HG02642 (cell line): ENCODE measurements at regions not wholly inside any gene's neighbourhood (a gene's known extent, or its start where the extent isn't known, plus 50 kb on each side); places are given as distances from the start of the nearest gene placed in this dataset.

Experiments used
- ATAC-seq: cut with Tn5 transposase; IDR thresholded peaks from one replicate; pipeline ENCODE4 v1.9.1; 2021; ENCODE audit warnings: mild to moderate bottlenecking; ENCODE audit not compliant: unreplicated experiment, poor library complexity

DNA sequence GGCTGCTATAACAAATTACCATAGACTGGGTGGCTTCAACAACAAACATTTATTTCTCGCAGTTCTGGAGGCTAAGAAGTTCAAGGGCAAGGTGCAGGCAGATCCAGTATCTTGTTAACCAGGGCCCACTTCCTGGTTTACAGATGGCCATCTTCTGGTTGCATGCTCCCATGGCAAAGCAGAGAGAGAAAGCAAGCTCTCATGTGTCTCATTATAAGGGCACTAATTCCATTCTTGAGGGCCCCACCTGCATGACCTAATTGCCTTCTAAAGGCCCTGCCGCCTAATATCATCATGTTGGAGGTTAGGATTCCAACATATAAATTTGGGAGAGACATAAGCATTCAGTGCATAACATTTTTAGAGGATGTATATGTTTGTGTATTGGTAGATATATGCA, 280.1 kb upstream of the TMPO start:
- ATAC-seq: no peak

DNA sequence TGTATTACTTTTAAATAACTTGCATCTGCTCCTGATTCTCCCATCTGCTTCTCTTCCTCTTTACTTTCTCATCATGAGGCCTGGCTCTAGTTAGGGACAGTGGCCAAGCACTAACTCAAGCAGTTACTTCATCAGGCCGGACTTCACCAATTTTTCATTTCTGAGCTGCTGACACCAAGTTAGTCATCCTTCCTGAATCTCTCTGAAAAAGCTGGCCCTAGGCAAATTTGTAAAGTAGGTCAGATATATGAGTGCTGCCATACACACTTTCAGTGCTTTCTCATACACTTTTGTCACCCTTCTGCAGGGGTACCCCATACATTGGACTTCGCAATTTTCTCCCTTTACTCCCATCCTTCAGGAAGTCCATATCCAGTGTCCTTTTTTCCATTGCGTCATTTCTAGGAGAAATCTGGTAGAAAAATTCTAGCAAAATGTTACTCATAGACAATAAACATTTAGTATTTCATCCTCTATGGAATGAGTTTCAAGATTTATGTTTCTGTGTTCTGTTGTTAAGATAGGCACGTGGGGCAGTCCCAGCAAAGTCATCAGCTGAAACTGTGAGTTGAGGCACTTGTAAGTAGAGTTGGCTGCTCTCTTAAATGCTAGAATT, 276.8 kb upstream of the TMPO start:
- ATAC-seq: no peak

DNA sequence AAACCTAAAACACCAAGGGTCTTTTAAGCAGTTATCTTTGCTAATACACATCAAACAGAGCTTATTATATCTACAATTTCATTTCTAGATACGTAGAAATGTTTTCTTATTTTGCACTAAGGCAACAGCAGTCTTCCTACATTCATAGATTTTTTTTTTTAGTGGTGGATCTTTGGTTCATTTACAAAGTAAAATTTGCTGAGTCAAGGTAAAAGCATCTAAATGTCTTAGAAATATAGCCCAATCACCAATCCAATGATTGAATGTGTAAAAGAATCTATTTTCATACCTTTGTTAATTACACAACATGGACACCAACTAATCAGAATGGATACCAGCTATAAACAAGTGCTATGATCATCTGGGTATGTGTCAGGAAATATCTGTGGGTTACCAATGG, 272.2 kb upstream of the TMPO start:
- ATAC-seq: no peak

DNA sequence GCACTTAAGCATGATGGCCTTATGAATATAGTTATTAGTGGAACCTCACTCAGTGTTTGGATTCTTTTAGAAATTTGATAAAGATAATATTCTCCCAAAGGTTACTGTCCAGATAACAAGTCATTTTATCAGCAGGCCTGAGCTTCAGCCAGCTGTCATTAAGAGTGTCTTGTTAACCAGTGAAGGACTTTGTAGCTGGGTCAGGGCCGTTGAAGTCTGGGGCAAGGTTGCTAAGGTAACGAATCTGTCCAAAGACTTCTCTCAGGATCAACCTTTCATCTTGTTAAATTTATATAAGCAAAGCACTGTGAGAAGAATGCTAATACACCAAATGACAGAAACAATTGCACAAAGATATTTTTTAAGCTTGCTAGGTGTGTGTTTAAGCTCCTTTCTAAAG, 271.3 kb upstream of the TMPO start:
- ATAC-seq: no peak

DNA sequence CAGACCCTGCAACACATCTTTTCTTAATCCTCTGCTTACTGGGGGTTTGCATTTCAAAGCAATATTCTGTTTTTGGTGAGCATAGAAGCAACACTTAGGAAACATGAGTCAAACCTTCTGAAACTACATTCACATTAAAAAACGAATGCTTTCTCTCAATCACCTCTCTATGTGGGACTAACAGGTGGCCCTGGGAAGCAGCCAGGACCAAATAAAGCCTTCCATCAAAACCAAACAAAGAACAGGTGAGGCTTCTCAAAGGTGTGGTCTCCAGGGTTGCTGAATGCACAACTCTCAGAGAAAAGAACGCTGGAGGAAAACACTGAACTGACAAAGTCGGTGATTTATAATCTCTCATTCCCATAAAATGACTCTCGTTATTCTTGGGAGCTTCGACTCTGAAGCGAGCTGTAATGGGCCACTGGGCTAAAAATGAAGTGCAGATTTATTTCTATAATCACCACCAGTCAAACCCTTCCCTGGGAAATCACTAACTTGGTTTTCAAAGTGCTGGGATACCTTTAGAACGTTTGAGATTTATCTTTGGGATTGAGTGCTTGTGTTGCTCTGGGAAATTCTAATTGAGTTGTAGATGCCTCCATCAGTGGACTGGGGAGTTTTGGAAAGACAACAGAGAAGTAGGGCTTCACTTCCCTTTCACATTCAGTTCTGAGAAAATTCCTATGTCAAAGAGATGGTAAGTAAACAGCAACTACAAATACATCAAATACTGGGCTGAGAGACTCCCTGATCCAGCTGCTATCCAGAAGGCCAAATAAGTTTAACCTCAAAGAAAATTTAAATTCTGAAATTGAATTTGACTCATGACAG, 262.0 kb upstream of the TMPO start:
- no peak for ATAC-seq

DNA sequence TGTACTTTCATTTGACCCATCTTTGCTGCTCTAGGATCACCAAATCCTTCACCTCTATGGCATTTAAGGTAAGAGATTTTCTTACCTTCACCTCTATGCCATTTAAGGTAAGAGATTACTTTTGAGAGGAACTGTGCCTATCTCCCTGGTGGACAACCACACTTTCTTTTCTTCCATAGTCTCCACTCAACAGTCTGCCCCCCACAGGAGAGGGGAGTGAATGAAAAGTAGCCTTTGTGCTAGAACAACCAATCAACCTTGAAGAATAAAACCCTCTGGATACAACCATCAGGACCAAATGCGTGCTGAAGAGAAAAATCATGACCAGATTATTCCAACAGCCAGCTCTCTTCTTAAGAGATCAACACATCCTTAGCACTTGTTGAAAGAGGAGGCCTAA, 258.6 kb upstream of the TMPO start:
- ATAC-seq: no peak

DNA sequence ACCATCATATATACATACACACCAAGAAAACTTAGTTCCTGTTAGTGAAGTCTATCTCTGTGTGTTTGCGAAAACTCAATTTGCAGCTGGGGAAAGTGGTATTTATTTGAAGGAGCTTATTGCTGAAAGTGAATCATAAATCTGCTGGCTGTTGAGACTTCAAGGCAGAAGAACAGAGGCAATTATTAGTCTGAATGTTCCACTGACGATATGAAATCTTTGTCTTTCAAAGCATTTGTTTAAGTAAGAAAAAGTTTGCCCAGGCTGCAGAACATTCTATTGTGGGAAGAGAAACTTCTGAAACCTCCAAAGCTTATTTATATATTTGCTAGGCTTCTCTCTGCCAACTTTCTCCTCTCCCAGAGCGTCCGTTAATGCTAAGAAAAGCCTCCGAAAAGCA, 255.7 kb upstream of the TMPO start:
- ATAC-seq: no peak

DNA sequence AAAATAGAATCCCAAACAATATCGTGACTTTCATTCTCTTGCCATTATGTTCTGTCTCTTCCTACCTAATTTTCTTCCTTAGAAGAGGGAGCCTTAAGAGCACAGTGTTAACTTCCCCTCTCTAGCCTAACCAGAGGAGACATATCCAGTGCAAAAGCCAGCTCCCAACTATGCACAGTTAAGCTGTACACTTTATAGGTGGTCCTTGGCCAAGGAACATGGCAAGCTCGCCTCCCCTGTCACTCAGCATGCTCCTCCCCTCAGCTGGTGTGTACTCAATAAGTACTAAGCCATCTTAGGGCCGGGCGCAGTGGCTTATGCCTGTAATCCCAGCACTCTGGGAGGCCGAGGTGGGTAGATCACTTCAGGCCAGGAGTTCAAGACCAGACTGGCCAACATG, 255.1 kb upstream of the TMPO start:
- ATAC-seq: no peak

DNA sequence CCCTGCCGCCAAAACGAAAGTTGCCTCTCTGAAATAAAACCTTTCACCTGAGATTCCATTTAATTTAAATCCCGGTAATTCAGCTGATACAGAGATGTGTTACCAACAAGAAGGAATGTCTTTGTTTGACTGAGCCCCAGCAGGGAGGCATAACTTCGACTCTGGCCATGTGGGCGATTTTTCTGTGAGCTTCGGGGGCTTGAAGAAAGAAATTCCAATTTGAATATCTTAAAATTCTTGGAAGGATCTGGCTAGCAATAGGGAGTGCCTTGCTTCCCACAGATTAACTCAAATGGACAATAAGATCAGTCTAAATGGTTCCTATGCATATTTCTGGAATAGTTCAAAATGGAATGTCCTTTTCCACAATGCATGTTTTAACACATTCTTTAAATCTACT, 252.5 kb upstream of the TMPO start:
- no peak for ATAC-seq

DNA sequence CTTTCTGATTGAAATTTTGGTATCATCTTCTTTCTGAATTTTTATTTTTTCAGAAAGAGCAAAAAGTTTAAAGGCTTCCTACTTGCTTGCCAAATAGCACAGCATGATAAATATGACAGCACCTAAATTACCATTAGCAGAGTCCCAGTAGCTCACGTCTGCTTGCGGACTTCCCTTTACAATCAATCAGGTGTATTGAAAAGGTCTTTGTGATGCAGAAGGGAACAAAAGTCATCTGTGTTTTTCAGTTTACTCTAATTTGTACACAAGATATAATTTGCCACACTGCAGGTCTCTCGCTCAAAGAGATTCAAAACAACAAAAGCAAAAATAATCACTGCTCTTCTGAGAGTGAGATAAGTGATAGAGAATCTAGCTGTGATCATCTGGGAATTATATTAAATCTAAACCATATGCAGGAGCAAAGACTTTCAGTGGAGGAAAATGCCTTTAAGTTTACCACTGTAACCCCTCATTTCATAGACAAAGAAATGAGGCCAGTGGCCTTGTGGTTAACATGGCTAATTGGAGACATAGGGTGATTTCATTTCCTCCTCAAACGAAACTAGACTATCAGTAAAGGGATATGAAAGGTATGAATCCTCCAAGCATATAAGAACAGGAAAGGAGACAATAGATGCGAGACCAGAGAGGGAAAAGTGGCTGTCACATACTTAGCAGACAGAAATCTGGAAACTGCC, 240.8 kb upstream of the TMPO start:
- peak; percentile 92 for ATAC-seq

DNA sequence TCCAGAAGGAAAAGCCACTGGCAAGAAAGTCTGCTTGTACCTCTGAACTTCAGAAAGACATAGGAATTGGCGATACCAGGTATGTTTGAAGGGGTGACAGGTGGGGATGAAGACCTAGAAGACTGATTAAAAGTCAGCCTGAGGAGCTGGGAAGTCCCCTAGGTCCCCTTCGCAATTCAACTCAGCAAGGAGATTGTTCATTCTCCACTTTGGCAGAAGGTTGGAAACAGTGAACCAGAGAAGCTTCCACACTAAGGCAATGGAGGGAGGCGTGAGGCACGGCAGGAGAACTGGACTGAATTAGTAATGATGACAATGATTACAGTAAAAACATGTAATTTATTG, 240.3 kb upstream of the TMPO start:
- ATAC-seq: peak; percentile 54

DNA sequence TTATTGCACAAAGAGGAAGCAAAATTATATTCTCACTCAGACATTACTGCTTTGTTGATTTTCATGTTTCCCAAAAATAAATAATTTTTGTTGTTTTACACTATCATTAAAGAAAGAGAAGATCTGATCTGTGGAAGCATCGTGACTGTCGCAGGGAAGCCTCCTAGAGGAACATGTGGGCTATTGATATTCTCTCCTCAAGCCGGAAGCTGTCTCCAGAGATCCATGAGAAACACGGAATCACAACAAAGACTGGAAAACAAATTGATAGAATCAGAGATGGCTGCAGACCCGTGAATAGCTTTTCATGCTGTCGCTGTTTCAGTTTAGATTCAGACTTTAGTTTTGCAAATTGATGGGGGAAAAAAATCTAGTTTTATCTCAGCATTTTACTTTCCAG, 235.2 kb upstream of the TMPO start:
- ATAC-seq: no peak

DNA sequence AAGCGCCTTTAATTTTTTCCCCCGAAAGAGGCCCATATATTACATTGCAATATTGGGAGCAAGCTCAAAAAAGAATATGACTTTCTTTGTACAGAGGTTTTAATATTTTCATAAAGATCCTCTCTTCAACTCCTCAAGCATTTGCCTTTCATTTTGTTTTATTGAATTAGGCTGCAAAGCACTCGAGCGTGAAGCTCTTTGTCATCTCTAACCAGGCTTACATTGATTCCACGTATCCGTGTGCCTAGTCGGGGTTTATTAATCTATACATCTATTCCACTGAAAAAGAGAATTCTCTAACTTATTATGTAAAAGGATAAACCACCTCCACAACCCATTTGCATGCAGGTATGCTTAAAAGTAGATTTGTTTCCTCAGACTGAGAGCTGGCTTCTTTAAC, 234.8 kb upstream of the TMPO start:
- no peak for ATAC-seq

DNA sequence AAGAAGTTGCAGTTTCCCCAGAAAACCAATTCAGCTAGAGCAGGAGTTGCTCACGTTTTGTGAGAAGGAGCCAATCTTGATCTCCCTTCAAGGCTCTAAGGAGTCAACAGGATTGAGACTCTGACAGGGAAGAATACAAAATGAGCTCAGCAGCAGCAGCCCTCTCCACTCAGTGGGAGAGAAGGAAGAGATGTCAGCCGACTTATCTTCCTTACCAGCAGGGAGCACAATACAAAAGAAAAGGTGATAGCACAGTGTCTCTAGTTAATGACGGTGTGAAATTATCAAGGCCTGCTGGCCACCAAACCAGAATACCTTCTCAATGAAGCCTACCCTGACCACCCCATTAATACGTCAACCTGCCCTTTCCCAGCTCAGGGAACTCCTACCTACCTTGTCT, 223.6 kb upstream of the TMPO start:
- ATAC-seq: no peak

DNA sequence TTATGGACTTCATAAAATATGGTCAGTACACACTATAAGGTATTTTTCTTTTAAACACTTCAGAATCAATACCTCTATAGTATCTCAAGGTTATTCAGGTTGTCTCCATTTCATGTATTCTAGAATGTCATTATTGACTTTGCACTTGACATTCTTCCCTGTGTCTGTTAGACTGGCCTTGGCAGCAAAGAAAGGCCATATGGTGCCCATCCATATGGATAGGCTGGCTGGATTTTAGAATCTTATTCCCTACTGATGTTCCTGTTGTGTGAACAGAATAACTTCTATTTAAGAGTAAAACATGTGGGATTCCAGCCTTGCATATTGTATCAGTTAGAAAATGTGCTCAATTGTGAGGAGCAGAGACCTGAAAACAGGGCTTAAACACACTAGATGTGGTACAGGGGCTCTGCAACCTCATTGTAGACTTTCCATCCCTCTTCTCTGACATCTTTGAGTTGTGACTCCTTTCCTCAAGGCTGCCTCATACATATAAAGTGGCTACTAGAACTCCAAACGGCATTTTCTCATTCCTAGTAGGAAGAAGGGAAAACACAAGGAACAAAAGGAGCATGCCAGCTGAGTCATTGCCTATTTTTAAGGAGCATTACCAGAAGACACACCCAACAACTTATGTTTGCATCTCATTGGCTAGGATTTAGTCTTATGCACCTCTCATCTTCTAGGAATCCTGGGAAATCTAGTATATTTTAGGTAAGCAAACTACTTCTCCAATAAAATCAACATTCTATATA, 221.2 kb upstream of the TMPO start:
- ATAC-seq: no peak

DNA sequence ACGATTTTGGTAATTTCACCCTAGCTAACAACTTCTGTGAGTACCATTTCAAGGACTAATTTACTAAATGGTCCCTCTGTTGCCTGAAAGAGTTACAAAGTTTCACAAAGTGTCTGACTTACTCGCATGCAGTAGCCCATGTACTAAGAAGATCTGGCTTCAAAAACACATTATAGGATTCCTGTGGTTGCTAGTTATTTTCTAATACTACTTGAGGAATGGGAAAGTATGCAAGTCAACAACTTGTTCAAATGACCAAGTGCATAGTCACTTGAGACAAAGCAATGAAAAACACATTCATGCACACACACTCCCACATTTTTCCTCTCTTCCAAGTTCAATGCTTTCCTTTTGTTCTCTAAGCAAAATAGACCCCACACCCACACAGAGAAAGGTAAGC, 219.7 kb upstream of the TMPO start:
- ATAC-seq: no peak

DNA sequence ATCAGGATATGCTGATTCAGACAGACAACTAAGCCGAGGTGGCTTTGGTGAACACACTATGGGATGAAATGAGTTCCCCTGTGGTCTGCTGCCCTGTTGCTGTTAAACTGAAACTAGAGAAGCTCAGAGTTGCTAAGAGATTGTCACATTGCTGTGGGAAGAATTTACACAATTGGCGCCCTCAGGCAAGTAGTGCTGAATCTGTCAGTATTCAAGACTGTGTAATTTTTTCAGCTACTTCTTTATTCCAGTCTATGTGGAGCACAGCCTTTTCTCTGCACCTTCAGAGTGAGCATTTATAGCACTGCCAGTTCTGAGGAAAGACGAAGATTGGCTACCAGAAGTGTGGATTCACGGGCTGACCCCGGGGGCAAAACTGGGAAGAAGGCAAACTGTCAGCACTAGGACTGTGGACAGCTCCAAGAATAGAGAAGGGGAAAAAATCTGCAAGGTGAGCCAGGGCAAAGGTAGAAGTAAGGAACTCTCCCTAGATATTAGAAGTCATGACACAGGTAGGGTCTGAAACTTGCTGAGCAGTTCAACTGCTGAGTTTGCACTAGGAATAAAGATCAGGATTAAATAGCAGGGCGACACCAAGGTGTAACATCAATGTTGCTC, 218.8 kb upstream of the TMPO start:
- ATAC-seq: no peak

DNA sequence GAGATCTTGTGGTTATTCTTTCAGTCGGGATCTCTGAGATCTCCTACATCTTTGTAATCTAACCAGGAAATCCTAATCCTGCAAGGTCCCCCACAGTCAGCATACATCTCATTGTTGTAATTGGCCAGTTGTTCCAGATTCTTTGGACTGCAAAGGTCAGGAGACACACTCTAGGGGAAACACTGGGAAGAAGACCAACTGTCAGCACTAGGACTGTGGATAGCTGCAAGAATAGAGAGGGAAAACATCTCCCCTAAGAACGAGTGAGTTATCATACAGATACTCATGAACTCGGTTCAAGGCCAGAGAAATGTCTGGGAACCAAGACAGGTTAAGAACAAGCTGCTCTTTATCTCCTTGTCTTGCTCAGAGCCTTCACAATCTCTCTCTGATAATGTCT, 217.9 kb upstream of the TMPO start:
- no peak for ATAC-seq

DNA sequence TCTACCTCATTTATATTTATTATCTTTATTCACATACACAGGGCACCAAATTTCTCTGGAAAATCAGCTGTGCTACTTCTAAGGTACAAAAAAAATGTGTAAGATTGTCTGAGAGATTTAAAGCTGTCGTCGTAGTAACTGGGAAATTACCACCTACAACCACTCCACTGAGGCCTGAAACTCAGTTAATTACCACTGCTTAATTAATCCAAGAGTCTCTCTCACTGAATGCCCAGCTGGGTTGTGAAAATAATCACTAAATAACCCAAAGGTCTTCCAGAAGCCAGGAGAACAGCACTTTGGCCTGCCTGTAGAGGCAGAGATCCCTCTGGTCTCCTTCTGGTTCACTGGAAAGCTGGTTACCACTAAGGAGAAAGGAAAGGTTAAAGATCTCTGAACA, 207.2 kb upstream of the TMPO start:
- no peak for ATAC-seq
